ENCODE measurements at regions not wholly inside any gene's neighbourhood (a gene's known extent, or its start where the extent isn't known, plus 50 kb on each side); places are given as distances from the start of the nearest gene placed in this dataset.

DNA sequence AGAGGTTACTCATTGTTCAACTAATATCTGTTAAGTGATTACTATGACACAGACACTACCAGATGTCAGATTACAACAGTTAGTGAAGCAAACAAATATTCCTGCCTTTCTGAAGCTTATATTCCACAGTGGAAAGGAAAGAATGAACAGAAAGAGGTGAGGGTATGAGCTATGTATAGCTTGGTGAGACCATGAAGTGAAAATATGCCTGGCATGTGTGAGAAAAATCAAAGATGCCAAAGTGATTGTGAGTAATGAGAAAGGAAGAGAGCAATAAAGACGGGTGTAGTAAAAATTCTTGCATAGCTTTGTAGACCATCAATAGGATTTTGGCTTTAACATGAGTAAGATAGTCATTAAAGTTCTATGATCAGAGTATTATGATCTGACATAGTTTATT is 734.5 kb upstream of the NUDT12 start:
- TF ChIP-seq CTCF (conservative IDR thresholded peaks at IDR 0.05), result no peak
- Histone ChIP-seq H3K56ac (ENCODE audit: insufficient read length, low read depth, low read length) (no peak overlapping the region), H3K4me1 (ENCODE audit: insufficient read depth, low read length) (no peaks in the 10 kb centered on the region), H3K14ac (ENCODE audit: insufficient read depth, low read length) (no peak overlapping the region), H3K4me2 (ENCODE audit: insufficient read depth, insufficient read length, low read length) (no peak overlapping the region), H3K9me3 (ENCODE audit: control insufficient read depth, low read depth, low read length) (no peaks in the 10 kb centered on the region), H2BK120ac (ENCODE audit: low read depth, low read length, poor library complexity, severe bottlenecking) (no peak overlapping the region), H3T11ph (ENCODE audit: low read length) (no peak overlapping the region), H2BK12ac (ENCODE audit: insufficient read length, low read depth, low read length) (no peak overlapping the region), H4K5ac (ENCODE audit: insufficient read length, low read depth, low read length) (no peak overlapping the region), H2BK20ac (ENCODE audit: low read depth, low read length, poor library complexity, severe bottlenecking) (no peak overlapping the region), H2BK5ac (ENCODE audit: insufficient read length, low read length) (no peak overlapping the region), H2AK5ac (ENCODE audit: insufficient read length, low read length) (no peak overlapping the region), H2BK15ac (ENCODE audit: low read depth, low read length) (no peak overlapping the region), H3K23me2 (ENCODE audit: insufficient read length, low read depth, low read length, poor library complexity, severe bottlenecking) (no peaks in the 10 kb centered on the region), H3K18ac (ENCODE audit: insufficient read length, low read depth, low read length) (no peak overlapping the region), H3K79me1 (ENCODE audit: insufficient read depth, low read depth, low read length, poor library complexity, severe bottlenecking) (no peaks in the 10 kb centered on the region), H3K23ac (ENCODE audit: insufficient read length, low read depth, low read length) (no peak overlapping the region), H3K4ac (ENCODE audit: low read depth, low read length) (no peak overlapping the region), H3K79me2 (ENCODE audit: insufficient read depth, low read length) (no peaks in the 10 kb centered on the region), H3K9ac (ENCODE audit: extremely low read depth, insufficient read length, low read length) (no peak overlapping the region), H3K27ac (ENCODE audit: insufficient read length, low read depth, low read length) (no peak overlapping the region), H2AFZ (ENCODE audit: low read length) (no peak overlapping the region), H4K8ac (replicated peaks; ENCODE audit: insufficient read length, low read depth, low read length) (no peak overlapping the region), H4K91ac (ENCODE audit: insufficient read length, low read depth, low read length) (no peak overlapping the region), H4K20me1 (ENCODE audit: control insufficient read depth, insufficient read depth, insufficient read length) (no peaks in the 10 kb centered on the region), H3K27me3 (ENCODE audit: insufficient read depth, low read length) (no peaks in the 10 kb centered on the region)
- H3K9me3 Mint-ChIP-seq, result no peaks in the 10 kb centered on the region
- H3K27me3 Mint-ChIP-seq (ENCODE audit: low read depth), result no peaks in the 10 kb centered on the region
- no peak for DNase-seq
- H3K4me3 Mint-ChIP-seq, result no peak overlapping the region
- no peaks in the 10 kb centered on the region for H3K36me3 Mint-ChIP-seq (ENCODE audit: insufficient read depth in 1 of 3, low read depth in 3 of 3)
- WGBS (ENCODE audit: extremely low coverage, insufficient read length, low lambda C conversion rate), result no CpG with 5 or more reads among the region's 1 CpG
- no peak overlapping the region for H3K27ac Mint-ChIP-seq
- H3K4me1 Mint-ChIP-seq, result no peaks in the 10 kb centered on the region
